Peyer's patch (tissue), 4 donors: ENCODE measurements at regions not wholly inside any gene's neighbourhood (a gene's known extent, or its start where the extent isn't known, plus 50 kb on each side); places are given as distances from the start of the nearest gene placed in this dataset.

Experiments
- DNase-seq, 3 donors: peaks; one replicate each; pipeline ENCODE4 v3.0.0-alpha.2; 2017 to 2019
- H3K27ac ChIP-seq, 4 donors: fragments of 200-600 bp; sonication (generic); one replicate each; pipeline ENCODE4 v1.5.1; 2016 to 2019
- H3K27me3 ChIP-seq, 2 donors: fragments of 200-600 bp; sonication (generic); one replicate each; pipeline ENCODE4 v1.5.1; 2019
- H3K36me3 ChIP-seq, 3 donors: fragments of 200-600 bp; sonication (generic); one replicate each; pipeline ENCODE4 v1.5.1; 2016 to 2019
- H3K4me1 ChIP-seq, 4 donors: fragments of 200-600 bp; sonication (generic); one replicate each; pipeline ENCODE4 v1.5.1; 2016 to 2019
- H3K4me3 ChIP-seq, 4 donors: fragments of 200-600 bp; sonication (generic); 1 replicate in 3 of 4; 2 replicates in 1 of 4; pipeline ENCODE4 v1.5.1; 2016 to 2019; ENCODE audit warnings: mild to moderate bottlenecking in 1 of 4
- H3K9me3 ChIP-seq, 4 donors: fragments of 200-600 bp; sonication (generic); one replicate each; pipeline ENCODE4 v1.5.1; 2016 to 2019; ENCODE audit warnings: mild to moderate bottlenecking in 1 of 4
- CTCF ChIP-seq, 6 experiments: fragments of 450-650 bp in 4 of 6; fragments of 200-600 bp in 2 of 6; sonication (generic) in 1 of 6; IDR thresholded peaks; one replicate each; pipeline ENCODE4 v1.5.1; 2017 to 2019; ENCODE audit warnings: antibody characterized with exemption in 6 of 6, mild to moderate bottlenecking in 3 of 6, moderate library complexity in 1 of 6
- POLR2A ChIP-seq, 2 donors: fragments of 450-650 bp; IDR thresholded peaks; one replicate each; pipeline ENCODE4 v1.5.1; 2017; ENCODE audit warnings: antibody characterized with exemption in 2 of 2, mild to moderate bottlenecking in 2 of 2, moderate library complexity in 2 of 2
- small RNA-seq, 2 donors: library from RNA; depleted of rRNA; stranded (forward); fragments of <200 nt; gene quantifications; one replicate each; pipeline ENCODE3, GENCODE V24; 2016

- Histone ChIP-seq H3K9me3 (no peaks in the 10 kb centered on the region), H3K36me3 (no peaks in the 10 kb centered on the region), H3K4me3 (no peak overlapping the region), H3K4me1 (no peaks in the 10 kb centered on the region), H3K27ac (no peak overlapping the region), H3K27me3 (no peaks in the 10 kb centered on the region)
- TF ChIP-seq CTCF (IDR thresholded peaks at IDR 0.05) (no peak), POLR2A (IDR thresholded peaks at IDR 0.05) (no peak)
- no peak for DNase-seq
Measured at GRCh38 chr5:88939300-88939699, 56.3 kb upstream of the MEF2C start.

- no peak for DNase-seq
- H3K36me3 ChIP-seq, result no peaks in the 10 kb centered on the region
- H3K27ac ChIP-seq, result no peak overlapping the region
- no peaks in the 10 kb centered on the region for H3K4me1 ChIP-seq
- no peak overlapping the region for H3K4me3 ChIP-seq
- no peaks in the 10 kb centered on the region for H3K9me3 ChIP-seq
- H3K27me3 ChIP-seq, result no peaks in the 10 kb centered on the region
- TF ChIP-seq CTCF (IDR thresholded peaks at IDR 0.05), result no peak
- TF ChIP-seq POLR2A (IDR thresholded peaks at IDR 0.05), result no peak
Measured at GRCh38 chr5:88938488-88938887, 55.5 kb upstream of the MEF2C start.

GRCh38 chr5:88937406-88937805 lies 54.4 kb upstream of the MEF2C start:
- no peak overlapping the region for H3K27ac ChIP-seq
- H3K9me3 ChIP-seq, result no peaks in the 10 kb centered on the region
- no peak overlapping the region for H3K4me3 ChIP-seq
- no peaks in the 10 kb centered on the region for H3K4me1 ChIP-seq
- no peaks in the 10 kb centered on the region for H3K27me3 ChIP-seq
- no peaks in the 10 kb centered on the region for H3K36me3 ChIP-seq
- TF ChIP-seq POLR2A (IDR thresholded peaks at IDR 0.05) (no peak), CTCF (IDR thresholded peaks at IDR 0.05) (no peak)
- no peak for DNase-seq

GRCh38 chr5:88934439-88934838 lies 51.5 kb upstream of the MEF2C start:
- no peak overlapping the region for H3K27ac ChIP-seq
- H3K9me3 ChIP-seq, result no peaks in the 10 kb centered on the region
- H3K27me3 ChIP-seq, result no peaks in the 10 kb centered on the region
- H3K36me3 ChIP-seq, result no peaks in the 10 kb centered on the region
- TF ChIP-seq POLR2A (IDR thresholded peaks at IDR 0.05) (no peak), CTCF (IDR thresholded peaks at IDR 0.05) (no peak)
- no peak overlapping the region for H3K4me3 ChIP-seq
- DNase-seq, result no peak
- no peaks in the 10 kb centered on the region for H3K4me1 ChIP-seq

Small RNA genes in the stretch of these regions (small RNA-seq; reads per million reads assigned to genes)
- gene MIR3660, result 0 reads per million in 2 donors
